T-helper 2 cell treated with Interferon-gamma antibody and Interleukin-4, amounts not matched to agents 5 μg/mL and 100 μg/mL, for 36 hours (primary cell): ENCODE measurements at regions not wholly inside any gene's neighbourhood (a gene's known extent, or its start where the extent isn't known, plus 50 kb on each side); places are given as distances from the start of the nearest gene placed in this dataset.

Experiments
- DNase-seq: peaks from one replicate; pipeline ENCODE4 v3.0.0; 2021; ENCODE audit warnings: low spot score
- H3K27ac Mint-ChIP-seq: one replicate; pipeline ENCODE4 v1.8.0; 2021; ENCODE audit warnings: mild to moderate bottlenecking, mixed read lengths
- H3K27me3 Mint-ChIP-seq: one replicate; pipeline ENCODE4 v1.8.0; 2021; ENCODE audit warnings: low read depth, mixed read lengths
- H3K36me3 Mint-ChIP-seq: one replicate; pipeline ENCODE4 v1.8.0; 2021; ENCODE audit warnings: low read depth, mixed read lengths
- H3K4me1 Mint-ChIP-seq: one replicate; pipeline ENCODE4 v1.8.0; 2021; ENCODE audit warnings: low read depth, mixed read lengths
- H3K4me3 Mint-ChIP-seq: one replicate; pipeline ENCODE4 v1.8.0; 2022; ENCODE audit warnings: mild to moderate bottlenecking, moderate library complexity, mixed read lengths
- H3K9me3 Mint-ChIP-seq: one replicate; pipeline ENCODE4 v1.8.0; 2021; ENCODE audit warnings: mixed read lengths

DNA sequence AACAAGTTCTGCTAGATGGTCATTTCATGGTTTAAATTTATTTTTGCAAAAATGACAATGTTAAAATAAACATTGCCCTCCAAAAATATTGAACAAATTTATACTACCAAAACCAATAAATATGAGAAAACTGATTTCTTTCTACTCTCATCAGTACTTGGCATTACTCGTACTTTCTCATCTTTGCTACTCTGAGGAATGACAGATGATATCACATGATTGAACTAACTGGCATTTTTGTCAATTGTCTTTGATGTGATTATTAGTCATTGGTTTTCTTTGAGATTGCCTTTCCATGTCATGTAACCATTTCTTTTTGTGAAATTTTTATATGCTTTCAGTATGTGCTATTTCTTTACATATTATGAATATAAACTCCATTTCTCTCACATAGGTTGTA, 167.0 kb upstream of the ITGA4 start:
- H3K36me3 Mint-ChIP-seq: peaks cover 51% of the 10 kb centered on the region
- no peak for DNase-seq
- H3K27me3 Mint-ChIP-seq: no peaks in the 10 kb centered on the region
- H3K4me1 Mint-ChIP-seq: peaks cover 13% of the 10 kb centered on the region
- H3K27ac Mint-ChIP-seq: no peak overlapping the region
- peaks cover 46% of the 10 kb centered on the region for H3K9me3 Mint-ChIP-seq
- H3K4me3 Mint-ChIP-seq: no peak overlapping the region

DNA sequence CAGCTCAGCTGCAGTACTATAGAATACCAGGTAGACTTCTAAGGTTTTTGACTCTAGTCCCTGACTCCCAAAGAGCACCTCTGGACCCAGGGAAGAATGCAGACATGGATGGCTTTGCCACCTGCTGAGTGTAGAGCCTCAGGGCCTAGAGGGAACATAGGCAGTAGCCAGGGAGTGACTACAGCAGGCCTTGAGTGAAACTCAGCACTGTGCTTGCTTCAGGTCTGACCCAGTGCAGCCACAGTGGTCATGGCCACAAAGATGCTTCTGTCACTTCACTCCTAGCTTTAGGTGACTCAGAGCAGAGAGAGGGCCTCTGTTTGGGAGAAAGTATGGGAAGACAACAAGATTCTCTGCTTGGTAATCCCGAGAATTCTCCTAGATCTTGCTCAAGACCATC, 162.2 kb upstream of the ITGA4 start:
- H3K4me3 Mint-ChIP-seq: no peak overlapping the region
- no peak for DNase-seq
- peaks cover 76% of the 10 kb centered on the region for H3K36me3 Mint-ChIP-seq
- peaks cover 16% of the 10 kb centered on the region for H3K4me1 Mint-ChIP-seq
- peaks cover 70% of the 10 kb centered on the region for H3K9me3 Mint-ChIP-seq
- H3K27ac Mint-ChIP-seq: no peak overlapping the region
- no peaks in the 10 kb centered on the region for H3K27me3 Mint-ChIP-seq

- peak overlapping the region; percentile 91 for H3K27ac Mint-ChIP-seq
- no peaks in the 10 kb centered on the region for H3K27me3 Mint-ChIP-seq
- peak; percentile 43 for DNase-seq
- H3K36me3 Mint-ChIP-seq: peaks cover 44% of the 10 kb centered on the region
- peak overlapping the region; percentile 77 for H3K4me3 Mint-ChIP-seq
- H3K4me1 Mint-ChIP-seq: peaks cover 62% of the 10 kb centered on the region
- peaks cover 41% of the 10 kb centered on the region for H3K9me3 Mint-ChIP-seq
Measured at GRCh38 chr2:181300600-181301291, 156.4 kb upstream of the ITGA4 start.

DNA sequence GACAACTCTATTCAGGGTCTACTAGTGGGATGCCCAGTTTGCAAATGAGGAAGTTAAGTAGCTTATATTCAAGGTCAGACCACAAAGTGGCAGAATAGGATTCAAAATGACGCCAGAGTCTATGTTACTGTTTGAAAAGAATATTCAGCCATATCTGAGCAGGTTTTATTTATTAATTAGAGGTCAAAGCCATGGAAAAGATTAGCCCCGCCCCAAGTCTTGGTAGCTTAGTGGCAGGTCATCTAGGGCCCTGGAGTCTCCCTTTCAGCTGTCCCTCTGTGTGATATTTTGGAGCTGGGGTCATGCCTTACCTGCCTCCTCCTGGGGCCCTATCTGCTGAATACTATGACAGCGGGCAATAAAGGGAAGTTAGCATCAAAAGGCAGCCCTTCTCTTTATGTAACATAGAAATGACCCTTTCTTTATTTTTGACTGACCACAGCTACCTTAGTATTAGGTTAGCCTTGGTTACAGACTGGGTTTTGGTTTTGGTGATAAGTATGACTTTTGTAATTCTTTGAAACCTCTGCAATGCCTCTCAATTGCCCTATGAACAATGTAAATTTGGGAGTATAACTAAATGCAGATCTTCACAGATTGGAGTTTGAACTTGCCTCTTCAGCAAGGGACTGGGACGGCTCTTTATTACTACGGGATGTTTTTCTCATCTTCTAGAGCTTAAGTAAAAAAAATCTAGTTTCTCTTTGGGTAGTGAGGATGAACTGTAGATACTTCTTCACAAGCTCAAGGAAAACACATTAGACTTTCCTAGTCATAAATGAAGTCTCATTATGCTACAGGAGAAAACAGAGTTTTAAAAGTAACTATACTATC, 153.0 kb upstream of the ITGA4 start:
- Mint-ChIP-seq H3K9me3 (peaks cover 9% of the 10 kb centered on the region), H3K27ac (peak overlapping the region; percentile 98), H3K27me3 (no peaks in the 10 kb centered on the region), H3K4me1 (peaks cover 82% of the 10 kb centered on the region), H3K4me3 (peak overlapping the region; percentile 86), H3K36me3 (peaks cover 16% of the 10 kb centered on the region)
- DNase-seq: no peak

DNA sequence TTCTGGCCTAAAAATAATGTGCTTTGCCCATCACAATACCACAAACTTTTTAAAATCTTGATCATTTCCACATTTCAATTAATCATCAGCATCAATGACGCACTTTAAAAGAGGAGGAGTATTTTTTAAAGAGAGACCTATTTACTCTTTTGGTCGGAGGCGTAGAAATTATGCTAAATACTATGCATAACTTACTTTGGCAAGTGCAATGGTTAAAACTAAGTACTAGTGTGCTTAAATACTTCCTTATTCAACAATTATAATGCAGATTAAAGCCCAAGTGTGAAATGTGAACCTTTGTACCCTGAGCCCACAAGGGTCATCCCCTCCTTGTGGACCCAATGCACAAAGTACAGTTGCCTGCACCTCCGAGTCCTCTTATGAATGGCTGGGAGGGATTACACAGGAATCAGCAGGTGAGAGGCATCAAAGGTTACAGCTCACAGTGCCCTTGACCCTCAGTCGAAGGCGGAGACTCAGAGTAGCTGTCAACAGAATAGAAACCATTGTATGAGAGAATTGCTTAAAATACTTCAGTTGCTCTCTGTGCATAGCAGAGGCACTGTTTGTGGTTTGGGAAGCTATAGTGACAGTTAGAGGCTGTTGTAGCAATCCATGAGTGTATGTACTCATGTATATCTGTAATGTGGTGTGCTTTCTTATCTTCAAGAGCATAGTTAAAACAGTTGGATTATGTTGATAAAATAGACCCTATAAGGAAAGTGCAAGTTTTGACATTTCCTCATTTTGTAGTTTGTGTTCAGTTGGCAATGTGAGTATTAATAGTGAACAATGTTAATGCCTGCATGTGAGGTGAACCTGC, 151.7 kb upstream of the ITGA4 start:
- Mint-ChIP-seq H3K4me3 (peak overlapping the region; percentile 86), H3K9me3 (no peaks in the 10 kb centered on the region), H3K27me3 (no peaks in the 10 kb centered on the region), H3K27ac (peak overlapping the region; percentile 98), H3K4me1 (peaks cover 77% of the 10 kb centered on the region), H3K36me3 (peaks cover 6% of the 10 kb centered on the region)
- DNase-seq: peak; percentile 70

DNA sequence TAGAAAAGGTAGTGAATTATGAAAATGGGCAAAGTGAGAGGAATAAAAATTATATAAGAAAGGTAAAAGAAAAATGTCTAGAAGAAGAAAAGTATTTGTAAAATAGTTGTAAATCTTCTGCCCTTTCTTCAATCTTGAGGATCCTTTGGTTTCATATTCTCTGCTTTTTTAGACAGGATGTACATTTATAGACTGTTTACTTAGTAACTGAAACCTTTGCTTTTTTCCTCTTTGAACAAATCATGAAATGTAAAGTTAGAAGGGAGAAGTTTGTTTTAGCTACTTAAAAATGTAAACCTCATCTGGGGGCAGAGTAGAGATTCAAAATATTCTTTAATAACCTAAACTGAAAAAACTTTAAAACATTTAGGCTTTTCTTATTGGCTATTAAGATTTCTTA, 150.4 kb upstream of the ITGA4 start:
- H3K36me3 Mint-ChIP-seq: no peaks in the 10 kb centered on the region
- H3K27ac Mint-ChIP-seq: peak overlapping the region; percentile 98
- DNase-seq: no peak
- H3K4me1 Mint-ChIP-seq: peaks cover 67% of the 10 kb centered on the region
- H3K9me3 Mint-ChIP-seq: no peaks in the 10 kb centered on the region
- peak overlapping the region; percentile 86 for H3K4me3 Mint-ChIP-seq
- H3K27me3 Mint-ChIP-seq: no peaks in the 10 kb centered on the region

GRCh38 chr2:181307203-181307991, 149.8 kb upstream of the ITGA4 start:
- H3K9me3 Mint-ChIP-seq: no peaks in the 10 kb centered on the region
- no peaks in the 10 kb centered on the region for H3K36me3 Mint-ChIP-seq
- peak overlapping the region; percentile 86 for H3K4me3 Mint-ChIP-seq
- H3K27me3 Mint-ChIP-seq: no peaks in the 10 kb centered on the region
- DNase-seq: no peak
- H3K27ac Mint-ChIP-seq: peak overlapping the region; percentile 98
- peaks cover 69% of the 10 kb centered on the region for H3K4me1 Mint-ChIP-seq

GRCh38 chr2:181308766-181309515, 148.2 kb upstream of the ITGA4 start:
- Mint-ChIP-seq H3K27me3 (no peaks in the 10 kb centered on the region), H3K27ac (peak overlapping the region; percentile 85), H3K4me1 (peaks cover 76% of the 10 kb centered on the region), H3K4me3 (peak overlapping the region; percentile 86), H3K9me3 (no peaks in the 10 kb centered on the region), H3K36me3 (no peaks in the 10 kb centered on the region)
- DNase-seq: no peak

DNA sequence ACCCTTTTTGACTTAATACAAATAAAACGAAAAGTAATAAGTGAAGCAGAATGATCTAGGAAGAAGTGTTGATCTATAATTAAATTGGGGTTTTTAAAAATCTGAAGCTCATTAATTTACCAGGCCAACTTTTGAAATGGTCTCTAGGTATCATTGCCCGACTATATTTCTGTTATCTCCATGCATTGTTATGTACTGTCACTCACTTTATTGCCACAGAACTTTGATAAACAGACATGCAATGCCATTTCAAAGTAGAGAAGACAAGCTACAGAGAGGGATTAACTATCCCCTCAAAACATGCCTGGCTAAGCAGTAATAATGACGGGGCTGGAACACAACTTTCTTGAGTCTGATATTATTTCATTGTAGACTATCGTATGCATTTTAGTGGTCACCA, 147.6 kb upstream of the ITGA4 start:
- no peaks in the 10 kb centered on the region for H3K36me3 Mint-ChIP-seq
- peak overlapping the region; percentile 86 for H3K4me3 Mint-ChIP-seq
- peaks cover 75% of the 10 kb centered on the region for H3K4me1 Mint-ChIP-seq
- H3K27me3 Mint-ChIP-seq: no peaks in the 10 kb centered on the region
- H3K9me3 Mint-ChIP-seq: no peaks in the 10 kb centered on the region
- DNase-seq: no peak
- peak overlapping the region; percentile 85 for H3K27ac Mint-ChIP-seq

DNA sequence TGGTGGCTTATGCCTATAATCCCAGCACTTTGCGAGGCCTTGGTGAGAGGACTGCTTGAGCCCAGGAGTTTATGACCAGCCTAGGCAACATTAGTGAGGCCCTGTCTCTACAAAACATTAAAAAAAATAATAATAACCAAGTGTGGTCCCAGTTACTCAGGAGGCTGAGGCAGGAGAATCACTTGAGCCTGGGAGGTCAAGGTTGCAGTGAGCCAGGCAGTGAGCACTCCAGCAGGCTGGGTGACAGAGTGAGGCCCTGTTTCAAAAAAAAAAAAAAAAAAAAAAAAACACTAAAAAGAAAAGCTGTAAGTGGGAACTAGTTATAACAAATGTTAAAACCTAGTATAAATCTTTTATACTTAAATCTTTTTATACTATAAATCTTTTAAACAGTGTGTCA, 146.2 kb upstream of the ITGA4 start:
- Mint-ChIP-seq H3K36me3 (peaks cover 2% of the 10 kb centered on the region), H3K4me1 (peaks cover 64% of the 10 kb centered on the region), H3K27ac (peak overlapping the region; percentile 45), H3K27me3 (no peaks in the 10 kb centered on the region), H3K9me3 (no peaks in the 10 kb centered on the region), H3K4me3 (no peak overlapping the region)
- DNase-seq: no peak

DNA sequence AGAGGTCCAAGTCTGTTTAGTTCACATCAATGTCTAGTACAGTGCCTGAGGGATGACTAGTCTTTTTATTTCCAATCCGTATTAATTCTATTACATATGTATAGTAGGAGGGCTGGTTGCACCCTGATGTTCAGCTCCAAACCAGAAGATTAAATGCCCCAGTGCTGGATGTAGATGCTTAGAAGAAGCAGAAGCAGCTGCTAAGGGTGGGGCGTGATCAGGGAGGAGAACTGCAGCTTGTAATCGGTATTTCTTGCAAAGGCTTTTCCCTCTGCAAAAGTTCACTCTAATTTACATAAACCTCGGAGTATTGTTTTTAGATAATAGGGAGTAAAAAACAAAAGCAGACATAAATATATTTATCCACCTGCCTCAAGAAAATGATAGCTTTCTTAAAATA, 145.3 kb upstream of the ITGA4 start:
- Mint-ChIP-seq H3K4me1 (peaks cover 57% of the 10 kb centered on the region), H3K27me3 (no peaks in the 10 kb centered on the region), H3K27ac (peak overlapping the region; percentile 100), H3K9me3 (no peaks in the 10 kb centered on the region), H3K4me3 (peak overlapping the region; percentile 87), H3K36me3 (peaks cover 4% of the 10 kb centered on the region)
- DNase-seq: no peak

- peak; percentile 57 for DNase-seq
- Mint-ChIP-seq H3K27me3 (no peaks in the 10 kb centered on the region), H3K4me3 (peak overlapping the region; percentile 87), H3K9me3 (peaks cover 4% of the 10 kb centered on the region), H3K36me3 (peaks cover 10% of the 10 kb centered on the region), H3K4me1 (peaks cover 55% of the 10 kb centered on the region), H3K27ac (peak overlapping the region; percentile 100)
Measured at GRCh38 chr2:181312515-181312927, 144.7 kb upstream of the ITGA4 start.

- peaks cover 4% of the 10 kb centered on the region for H3K9me3 Mint-ChIP-seq
- H3K4me1 Mint-ChIP-seq: peaks cover 45% of the 10 kb centered on the region
- H3K4me3 Mint-ChIP-seq: peak overlapping the region; percentile 87
- H3K36me3 Mint-ChIP-seq: peaks cover 17% of the 10 kb centered on the region
- no peaks in the 10 kb centered on the region for H3K27me3 Mint-ChIP-seq
- peak overlapping the region; percentile 100 for H3K27ac Mint-ChIP-seq
- DNase-seq: no peak
Measured at GRCh38 chr2:181313845-181314244, 143.3 kb upstream of the ITGA4 start.
